ENCODE measurements at regions not wholly inside any gene's neighbourhood (a gene's known extent, or its start where the extent isn't known, plus 50 kb on each side); places are given as distances from the start of the nearest gene placed in this dataset.

- Mint-ChIP-seq H3K27ac (no peak overlapping the region), H3K36me3 (ENCODE audit: low read depth) (no peaks in the 10 kb centered on the region), H3K4me3 (no peak overlapping the region), H3K9me3 (no peaks in the 10 kb centered on the region), H3K4me1 (no peaks in the 10 kb centered on the region), H3K27me3 (ENCODE audit: insufficient read depth) (no peaks in the 10 kb centered on the region)
- Histone ChIP-seq H3K27ac (ENCODE audit: low read depth, low read length) (no peak overlapping the region), H3K36me3 (ENCODE audit: control insufficient read depth, insufficient read depth, low read length) (no peaks in the 10 kb centered on the region), H3K9me3 (ENCODE audit: control insufficient read depth, low read length) (no peaks in the 10 kb centered on the region), H3K27me3 (ENCODE audit: control insufficient read depth, insufficient read depth, low read length, poor library complexity, severe bottlenecking) (no peaks in the 10 kb centered on the region), H3K9ac (ENCODE audit: extremely low read depth, low read length, poor library complexity, severe bottlenecking) (no peak overlapping the region), H3K4me3 (ENCODE audit: low read length) (no peak overlapping the region), H3K4me1 (ENCODE audit: control insufficient read depth, insufficient read depth, low read length) (no peaks in the 10 kb centered on the region)
- no peak for TF ChIP-seq CTCF (conservative IDR thresholded peaks at IDR 0.05)
- no peak for DNase-seq
- 87 to 95% methylated on average over 4 to 6 of the region's 6 CpGs for WGBS, 2 experiments (ENCODE audit: insufficient coverage in 1 of 2, insufficient read length in 1 of 2)
Observed at GRCh38 chr12:47376927-47377326, 297.2 kb upstream of the AMIGO2 start.

DNA sequence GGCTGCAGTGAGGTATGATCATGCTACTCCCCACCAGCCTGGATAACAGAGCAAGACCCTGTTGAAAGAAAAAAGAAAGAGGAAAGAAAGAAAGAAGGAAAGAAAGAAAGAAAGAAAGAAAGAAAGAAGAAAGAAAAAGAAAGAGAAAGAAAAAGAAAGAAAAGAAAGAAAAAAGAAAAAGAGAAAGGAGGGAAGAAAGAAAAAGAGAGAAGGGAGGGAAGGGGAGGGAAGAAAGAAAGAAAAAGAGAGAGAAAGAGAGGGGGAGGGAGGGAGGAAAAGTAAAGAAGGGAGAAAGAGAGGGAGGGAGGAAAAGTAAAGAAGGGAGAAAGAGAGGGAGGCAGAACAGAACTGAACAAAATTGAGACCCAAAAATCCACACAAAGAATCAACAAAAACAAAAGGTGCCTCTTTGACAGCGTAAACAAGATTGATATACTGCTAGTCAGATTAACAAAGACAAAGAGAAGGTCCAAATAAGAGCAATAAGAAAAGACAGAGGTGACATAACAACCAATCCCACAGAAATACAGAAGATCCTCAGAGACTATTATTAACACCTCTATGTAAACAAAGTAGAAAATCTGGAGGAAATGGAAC, 293.9 kb upstream of the AMIGO2 start:
- no peaks in the 10 kb centered on the region for H3K9me3 Mint-ChIP-seq
- H3K36me3 Mint-ChIP-seq (ENCODE audit: low read depth) = no peaks in the 10 kb centered on the region
- no peaks in the 10 kb centered on the region for H3K27me3 Mint-ChIP-seq (ENCODE audit: insufficient read depth)
- Histone ChIP-seq H3K36me3 (ENCODE audit: control insufficient read depth, insufficient read depth, low read length) (no peaks in the 10 kb centered on the region), H3K9ac (ENCODE audit: extremely low read depth, low read length, poor library complexity, severe bottlenecking) (no peak overlapping the region), H3K4me3 (ENCODE audit: low read length) (no peak overlapping the region), H3K9me3 (ENCODE audit: control insufficient read depth, low read length) (peaks cover 2% of the 10 kb centered on the region), H3K27me3 (ENCODE audit: control insufficient read depth, insufficient read depth, low read length, poor library complexity, severe bottlenecking) (no peaks in the 10 kb centered on the region), H3K27ac (ENCODE audit: low read depth, low read length) (no peak overlapping the region), H3K4me1 (ENCODE audit: control insufficient read depth, insufficient read depth, low read length) (no peaks in the 10 kb centered on the region)
- no peak overlapping the region for H3K27ac Mint-ChIP-seq
- 100% methylated on average over 1 of the region's 1 CpG; no CpG with 5 or more reads in 1 of the 2 experiments for WGBS, 2 experiments (ENCODE audit: insufficient coverage in 1 of 2, insufficient read length in 1 of 2)
- no peak for DNase-seq
- TF ChIP-seq CTCF (conservative IDR thresholded peaks at IDR 0.05) = no peak
- H3K4me3 Mint-ChIP-seq = no peak overlapping the region
- H3K4me1 Mint-ChIP-seq = no peaks in the 10 kb centered on the region

- H3K4me1 Mint-ChIP-seq = peaks cover 3% of the 10 kb centered on the region
- Histone ChIP-seq H3K4me3 (ENCODE audit: low read length) (no peak overlapping the region), H3K9me3 (ENCODE audit: control insufficient read depth, low read length) (peaks cover 11% of the 10 kb centered on the region), H3K27ac (ENCODE audit: low read depth, low read length) (no peak overlapping the region), H3K9ac (ENCODE audit: extremely low read depth, low read length, poor library complexity, severe bottlenecking) (no peak overlapping the region), H3K27me3 (ENCODE audit: control insufficient read depth, insufficient read depth, low read length, poor library complexity, severe bottlenecking) (no peaks in the 10 kb centered on the region), H3K36me3 (ENCODE audit: control insufficient read depth, insufficient read depth, low read length) (no peaks in the 10 kb centered on the region), H3K4me1 (ENCODE audit: control insufficient read depth, insufficient read depth, low read length) (peaks cover 5% of the 10 kb centered on the region)
- no peaks in the 10 kb centered on the region for H3K27me3 Mint-ChIP-seq (ENCODE audit: insufficient read depth)
- H3K9me3 Mint-ChIP-seq = no peaks in the 10 kb centered on the region
- DNase-seq = no peak
- WGBS, 2 experiments (ENCODE audit: insufficient coverage in 1 of 2, insufficient read length in 1 of 2) = 78 to 82% methylated on average over 3 to 4 of the region's 4 CpGs
- no peak for TF ChIP-seq CTCF (conservative IDR thresholded peaks at IDR 0.05)
- no peaks in the 10 kb centered on the region for H3K36me3 Mint-ChIP-seq (ENCODE audit: low read depth)
- no peak overlapping the region for H3K27ac Mint-ChIP-seq
- H3K4me3 Mint-ChIP-seq = no peak overlapping the region
Observed at GRCh38 chr12:47370421-47370820, 290.7 kb upstream of the AMIGO2 start.

Data from endodermal cell (in vitro differentiated cells).